HEK293 (cell line): ENCODE measurements at regions not wholly inside any gene's neighbourhood (a gene's known extent, or its start where the extent isn't known, plus 50 kb on each side); places are given as distances from the start of the nearest gene placed in this dataset.

Experiments
- CTCF ChIA-PET: fragments of 350-600 bp; formaldehyde crosslinking; extraction: SDS; loops from one replicate; lab custom pipeline; 2021; ENCODE audit warnings: antibody characterized with exemption; lab: Yijun Ruan, JAX
- POLR2A ChIA-PET: fragments of 300-600 bp; formaldehyde crosslinking; extraction: SDS; loops from one replicate; lab custom pipeline; 2020; ENCODE audit warnings: antibody characterized with exemption, inconsistent platforms; lab: Yijun Ruan, JAX
- H3K27ac ChIP-seq: fragments of 200-500 bp; sonication (Bioruptor generic); 2 replicates; pipeline ENCODE4 v1.5.1; 2014; ENCODE audit warnings: low read depth, low read length, control low read depth, inconsistent platforms; ENCODE audit errors: extremely low read depth
- H3K36me3 ChIP-seq, 2 experiments: fragments of 200-500 bp in 1 of 2; sonication (Bioruptor generic) in 1 of 2; 1 replicate in 1 of 2; 2 replicates in 1 of 2; pipeline ENCODE4 v1.5.1; 2014 to 2017; ENCODE audit warnings: inconsistent platforms in 2 of 2, low read length in 2 of 2; ENCODE audit not compliant: control insufficient read depth in 2 of 2, insufficient read depth in 1 of 2
- H3K4me1 ChIP-seq: fragments of 200-500 bp; sonication (Bioruptor generic); 2 replicates; pipeline ENCODE4 v1.5.1; 2014; ENCODE audit warnings: mild to moderate bottlenecking, low read length, inconsistent platforms; ENCODE audit not compliant: control insufficient read depth, insufficient read depth
- H3K4me3 ChIP-seq: 2 replicates; pipeline ENCODE4 v1.5.1; 2011; ENCODE audit warnings: low read depth, mild to moderate bottlenecking, control low read depth, low read length, moderate library complexity
- H3K9me3 ChIP-seq: fragments of 200-500 bp; sonication (Bioruptor generic); 2 replicates; pipeline ENCODE4 v1.5.1; 2014; ENCODE audit warnings: low read depth, low read length, inconsistent platforms; ENCODE audit not compliant: control insufficient read depth, insufficient read depth
- FEZF1 ChIP-seq: fragments of 450-650 bp; formaldehyde crosslinking; IDR thresholded peaks from 2 replicates; pipeline ENCODE4 v1.5.1; 2016; ENCODE audit warnings: missing biosample characterization, missing genetic modification characterization
- HOXC10 ChIP-seq: sonication (generic); formaldehyde crosslinking; IDR thresholded peaks from 2 replicates; pipeline ENCODE4 v1.8.1; 2023; ENCODE audit warnings: mild to moderate bottlenecking, missing genetic modification reagents
- IKZF3 ChIP-seq: fragments of 450-650 bp; IDR thresholded peaks from 2 replicates; pipeline ENCODE4 v1.5.0; 2018; ENCODE audit warnings: missing biosample characterization, mild to moderate bottlenecking, missing genetic modification characterization, moderate library complexity
- KLF10 ChIP-seq: fragments of 450-650 bp; IDR thresholded peaks from 2 replicates; pipeline ENCODE4 v1.5.1; 2018; ENCODE audit warnings: missing biosample characterization, mild to moderate bottlenecking, missing genetic modification characterization
- PRDM4 ChIP-seq: fragments of 450-650 bp; formaldehyde crosslinking; IDR thresholded peaks from 2 replicates; pipeline ENCODE4 v1.5.1; 2017; ENCODE audit warnings: missing biosample characterization, missing genetic modification characterization
- SCRT1 ChIP-seq: fragments of 450-650 bp; formaldehyde crosslinking; IDR thresholded peaks from 2 replicates; pipeline ENCODE4 v1.5.1; 2016; ENCODE audit warnings: missing biosample characterization, missing genetic modification characterization, borderline replicate concordance
- ZBTB21 ChIP-seq: fragments of 450-650 bp; formaldehyde crosslinking; IDR thresholded peaks from 2 replicates; pipeline ENCODE4 v1.5.1; 2017; ENCODE audit warnings: missing biosample characterization, missing genetic modification characterization
- ZBTB26 ChIP-seq: fragments of 450-650 bp; formaldehyde crosslinking; optimal IDR thresholded peaks from 2 replicates; pipeline ENCODE3; 2016; ENCODE audit warnings: missing biosample characterization, mild to moderate bottlenecking, missing genetic modification characterization
- ZNF184 ChIP-seq: fragments of 450-650 bp; IDR thresholded peaks from 2 replicates; pipeline ENCODE4 v1.5.1; 2018; ENCODE audit warnings: missing biosample characterization, mild to moderate bottlenecking, missing genetic modification characterization
- ZNF2 ChIP-seq: fragments of 450-650 bp; formaldehyde crosslinking; IDR thresholded peaks from 2 replicates; pipeline ENCODE4 v1.5.1; 2016; ENCODE audit warnings: missing biosample characterization, missing genetic modification characterization
- ZNF223 ChIP-seq: fragments of 450-650 bp; formaldehyde crosslinking; IDR thresholded peaks from 2 replicates; pipeline ENCODE4 v1.5.1; 2016; ENCODE audit warnings: missing biosample characterization, missing genetic modification characterization
- ZNF302 ChIP-seq: fragments of 450-650 bp; formaldehyde crosslinking; IDR thresholded peaks from 2 replicates; pipeline ENCODE4 v1.5.1; 2016; ENCODE audit warnings: missing biosample characterization, missing genetic modification characterization, low read depth
- ZNF350 ChIP-seq: fragments of 450-650 bp; formaldehyde crosslinking; IDR thresholded peaks from 2 replicates; pipeline ENCODE4 v1.5.0; 2017; ENCODE audit warnings: missing biosample characterization, mild to moderate bottlenecking, missing genetic modification characterization
- ZNF488 ChIP-seq: fragments of 450-650 bp; formaldehyde crosslinking; IDR thresholded peaks from 2 replicates; pipeline ENCODE4 v1.5.1; 2016; ENCODE audit warnings: missing biosample characterization, missing genetic modification characterization
- ZNF514 ChIP-seq: fragments of 450-650 bp; formaldehyde crosslinking; IDR thresholded peaks from 2 replicates; pipeline ENCODE4 v1.5.1; 2016; ENCODE audit warnings: missing biosample characterization, missing genetic modification characterization
- ZNF558 ChIP-seq: fragments of 450-650 bp; formaldehyde crosslinking; IDR thresholded peaks from 2 replicates; pipeline ENCODE4 v1.5.1; 2016; ENCODE audit warnings: missing biosample characterization, missing genetic modification characterization
- ZNF629 ChIP-seq: fragments of 450-650 bp; formaldehyde crosslinking; IDR thresholded peaks from 2 replicates; pipeline ENCODE4 v1.5.1; 2017; ENCODE audit warnings: missing biosample characterization, missing genetic modification characterization
- ZNF776 ChIP-seq: fragments of 450-650 bp; formaldehyde crosslinking; IDR thresholded peaks from 2 replicates; pipeline ENCODE4 v1.5.0; 2017; ENCODE audit warnings: missing biosample characterization, missing genetic modification characterization, borderline replicate concordance
- ZNF837 ChIP-seq: fragments of 450-650 bp; formaldehyde crosslinking; IDR thresholded peaks from 2 replicates; pipeline ENCODE4 v1.5.1; 2016; ENCODE audit warnings: missing biosample characterization, missing genetic modification characterization
- TF ChIP-seq, protein P1 (sequence below): fragments of 450-650 bp; formaldehyde crosslinking; IDR thresholded peaks from 2 replicates; pipeline ENCODE4 v1.5.1; 2016; ENCODE audit warnings: missing biosample characterization, missing genetic modification characterization
- TF ChIP-seq, protein P2 (sequence below): fragments of 450-650 bp; formaldehyde crosslinking; IDR thresholded peaks from 2 replicates; pipeline ENCODE4 v1.5.1; 2016; ENCODE audit warnings: missing biosample characterization, missing genetic modification characterization

- TF ChIP-seq ZNF2 (tag by site-specific recombination) (no peak), SCRT1 (tag by site-specific recombination) (no peak), HOXC10 (CRISPR knock-in tag) (no peak), KLF10 (tag by site-specific recombination) (no peak), IKZF3 (tag by site-specific recombination) (no peak), FEZF1 (tag by site-specific recombination) (no peak), ZBTB26 (tag by site-specific recombination) (no peak)
Measured at GRCh38 chr1:201715801-201716741, 112.9 kb upstream of the IPO9 start (continued).

DNA sequence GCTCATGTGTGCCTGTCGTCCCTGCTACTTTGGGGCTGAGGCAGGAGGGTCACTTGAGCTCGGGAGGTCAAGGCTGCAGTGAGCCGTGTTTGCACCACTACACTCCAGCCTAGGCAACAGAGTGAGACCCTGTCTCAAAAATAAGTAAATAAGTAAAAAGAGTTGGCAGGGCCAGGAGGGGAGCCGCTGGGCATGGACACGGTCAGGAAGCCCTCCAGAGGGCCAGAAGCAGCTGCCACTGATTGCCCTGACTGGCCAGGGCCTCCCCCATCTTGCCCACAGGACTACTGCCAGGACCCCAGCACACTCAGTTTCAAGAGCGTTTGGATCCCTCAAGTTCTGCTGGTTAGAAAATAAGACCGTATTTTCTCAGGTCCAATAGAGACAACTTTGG lies 112.2 kb upstream of the IPO9 start:
- TF ChIP-seq ZNF837 (tag by site-specific recombination): no peak
- no peak for TF ChIP-seq ZNF350
- TF ChIP-seq, protein P1, sequence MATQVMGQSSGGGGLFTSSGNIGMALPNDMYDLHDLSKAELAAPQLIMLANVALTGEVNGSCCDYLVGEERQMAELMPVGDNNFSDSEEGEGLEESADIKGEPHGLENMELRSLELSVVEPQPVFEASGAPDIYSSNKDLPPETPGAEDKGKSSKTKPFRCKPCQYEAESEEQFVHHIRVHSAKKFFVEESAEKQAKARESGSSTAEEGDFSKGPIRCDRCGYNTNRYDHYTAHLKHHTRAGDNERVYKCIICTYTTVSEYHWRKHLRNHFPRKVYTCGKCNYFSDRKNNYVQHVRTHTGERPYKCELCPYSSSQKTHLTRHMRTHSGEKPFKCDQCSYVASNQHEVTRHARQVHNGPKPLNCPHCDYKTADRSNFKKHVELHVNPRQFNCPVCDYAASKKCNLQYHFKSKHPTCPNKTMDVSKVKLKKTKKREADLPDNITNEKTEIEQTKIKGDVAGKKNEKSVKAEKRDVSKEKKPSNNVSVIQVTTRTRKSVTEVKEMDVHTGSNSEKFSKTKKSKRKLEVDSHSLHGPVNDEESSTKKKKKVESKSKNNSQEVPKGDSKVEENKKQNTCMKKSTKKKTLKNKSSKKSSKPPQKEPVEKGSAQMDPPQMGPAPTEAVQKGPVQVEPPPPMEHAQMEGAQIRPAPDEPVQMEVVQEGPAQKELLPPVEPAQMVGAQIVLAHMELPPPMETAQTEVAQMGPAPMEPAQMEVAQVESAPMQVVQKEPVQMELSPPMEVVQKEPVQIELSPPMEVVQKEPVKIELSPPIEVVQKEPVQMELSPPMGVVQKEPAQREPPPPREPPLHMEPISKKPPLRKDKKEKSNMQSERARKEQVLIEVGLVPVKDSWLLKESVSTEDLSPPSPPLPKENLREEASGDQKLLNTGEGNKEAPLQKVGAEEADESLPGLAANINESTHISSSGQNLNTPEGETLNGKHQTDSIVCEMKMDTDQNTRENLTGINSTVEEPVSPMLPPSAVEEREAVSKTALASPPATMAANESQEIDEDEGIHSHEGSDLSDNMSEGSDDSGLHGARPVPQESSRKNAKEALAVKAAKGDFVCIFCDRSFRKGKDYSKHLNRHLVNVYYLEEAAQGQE (tag by site-specific recombination): no peak
- no peak for TF ChIP-seq ZNF302 (tag by site-specific recombination)
- TF ChIP-seq ZNF488: no peak
- TF ChIP-seq ZNF184 (tag by site-specific recombination): no peak
- no peak for TF ChIP-seq ZNF776 (tag by site-specific recombination)
- TF ChIP-seq, protein P2, sequence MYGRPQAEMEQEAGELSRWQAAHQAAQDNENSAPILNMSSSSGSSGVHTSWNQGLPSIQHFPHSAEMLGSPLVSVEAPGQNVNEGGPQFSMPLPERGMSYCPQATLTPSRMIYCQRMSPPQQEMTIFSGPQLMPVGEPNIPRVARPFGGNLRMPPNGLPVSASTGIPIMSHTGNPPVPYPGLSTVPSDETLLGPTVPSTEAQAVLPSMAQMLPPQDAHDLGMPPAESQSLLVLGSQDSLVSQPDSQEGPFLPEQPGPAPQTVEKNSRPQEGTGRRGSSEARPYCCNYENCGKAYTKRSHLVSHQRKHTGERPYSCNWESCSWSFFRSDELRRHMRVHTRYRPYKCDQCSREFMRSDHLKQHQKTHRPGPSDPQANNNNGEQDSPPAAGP: no peak
- no peak for TF ChIP-seq PRDM4 (tag by site-specific recombination)
- TF ChIP-seq ZBTB21 (tag by site-specific recombination): no peak
- no peak for TF ChIP-seq ZNF629 (tag by site-specific recombination)
- TF ChIP-seq ZNF223: no peak
- no peak for TF ChIP-seq ZNF514 (tag by site-specific recombination)
- TF ChIP-seq ZNF558 (tag by site-specific recombination): no peak
- no peak overlapping the region for H3K27ac ChIP-seq
- H3K9me3 ChIP-seq: no peaks in the 10 kb centered on the region
- H3K4me1 ChIP-seq: peaks cover 32% of the 10 kb centered on the region
- no peak overlapping the region for H3K4me3 ChIP-seq
- H3K36me3 ChIP-seq: peaks cover 0 to 6% of the 10 kb centered on the region in 2 experiments; a peak in 1 of 3 replicates
- CTCF ChIA-PET: interaction anchor here (0.8 to 20.2 kb wide), 2 partner anchors 10 to 72 kb away, joined by 3 to 593 read pairs; no protein-coding TSS in a partner anchor
- POLR2A ChIA-PET: no interaction called here
